GM12878 (cell line): ENCODE measurements at regions not wholly inside any gene's neighbourhood (a gene's known extent, or its start where the extent isn't known, plus 50 kb on each side); places are given as distances from the start of the nearest gene placed in this dataset.

ENCODE experiments used
- ATAC-seq: fragments of 200-7000 bp; cut with Tn5 transposase; 3 replicates; pipeline ENCODE4 v1.9.1; 2020; ENCODE audit warnings: mild to moderate bottlenecking, moderate library complexity
- BruUV-seq: library from RNA; stranded (reverse); fragments of 400-500 nt; replicated peaks from 2 replicates; lab custom pipeline; 2021; lab: Mats Ljungman, UMichigan
- CTCF ChIA-PET: fragments of 300-600 bp; sonication (Branson Sonifier 250); formaldehyde crosslinking; extraction: SDS; loops from one replicate; lab custom pipeline; 2021; ENCODE audit warnings: inconsistent platforms; lab: Yijun Ruan, JAX
- POLR2A ChIA-PET: fragments of 350-600 bp; formaldehyde crosslinking; extraction: SDS; loops from one replicate; lab custom pipeline; 2021; ENCODE audit warnings: inconsistent platforms; lab: Charles Lee
- RAD21 ChIA-PET: fragments of 300-600 bp; sonication (Branson Sonifier 250); formaldehyde crosslinking; loops from one replicate; lab custom pipeline; 2023; ENCODE audit warnings: antibody characterized with exemption; ENCODE audit not compliant: unreplicated experiment; lab: Charles Lee
- SMC1A ChIA-PET: fragments of 300-600 bp; sonication (Branson Sonifier 250); formaldehyde crosslinking; loops from one replicate; lab custom pipeline; 2023; ENCODE audit not compliant: unreplicated experiment, uncharacterized antibody; lab: Charles Lee
- DNase-seq: peaks from one replicate; pipeline ENCODE4 v3.0.0-alpha.2; 2011; ENCODE audit warnings: low read depth, low spot score
- FAIRE-seq: peaks from 3 replicates; lab custom pipeline; 2011; peaks lifted over from hg19 to GRCh38; lab: Jason Lieb, UNC
- H2AFZ ChIP-seq: 2 replicates; pipeline ENCODE4 v1.6.0; 2011; ENCODE audit warnings: low read depth, low read length, control low read depth; ENCODE audit not compliant: control insufficient read depth
- H3K27ac ChIP-seq: 2 replicates; pipeline ENCODE4 v1.5.1; 2011; ENCODE audit warnings: control low read depth; ENCODE audit not compliant: control insufficient read depth, insufficient read depth
- H3K27me3 ChIP-seq, 2 experiments: replicated peaks in 1 of 2; 2 replicates each; pipeline versions ENCODE4 v1.6.0 to v1.6.1; 2011; ENCODE audit warnings: low read length in 1 of 2; ENCODE audit not compliant: control insufficient read depth in 2 of 2, insufficient read depth in 2 of 2
- H3K36me3 ChIP-seq, 2 experiments: 2 replicates each; pipeline ENCODE4 v1.5.1; 2011; ENCODE audit warnings: low read length in 1 of 2; ENCODE audit not compliant: control insufficient read depth in 2 of 2, insufficient read depth in 2 of 2
- H3K4me1 ChIP-seq: 2 replicates; pipeline ENCODE4 v1.6.1; 2011; ENCODE audit warnings: mild to moderate bottlenecking, low read length, moderate library complexity, mixed read lengths; ENCODE audit not compliant: control insufficient read depth, insufficient read depth
- H3K4me2 ChIP-seq: 2 replicates; pipeline ENCODE4 v1.6.0; 2011; ENCODE audit warnings: control low read depth; ENCODE audit not compliant: control insufficient read depth, insufficient read depth
- H3K4me3 ChIP-seq: fragments of 200-600 bp; sonication (generic); 2 replicates; pipeline ENCODE4 v1.5.1; 2016
- H3K79me2 ChIP-seq: 2 replicates; pipeline ENCODE4 v1.6.0; 2011; ENCODE audit warnings: low read length; ENCODE audit not compliant: control insufficient read depth, insufficient read depth
- H3K9ac ChIP-seq: 2 replicates; pipeline ENCODE4 v1.8.0; 2011; ENCODE audit warnings: low read length, control low read depth, mixed read lengths; ENCODE audit not compliant: control insufficient read depth, insufficient read depth
- H3K9me3 ChIP-seq: replicated peaks from 3 replicates; pipeline ENCODE4 v1.5.1; 2011; ENCODE audit warnings: mild to moderate bottlenecking, low read length; ENCODE audit not compliant: control insufficient read depth, insufficient read depth
- H4K20me1 ChIP-seq: 2 replicates; pipeline ENCODE4 v1.6.0; 2011; ENCODE audit not compliant: control insufficient read depth, insufficient read depth
- CTCF ChIP-seq, 3 experiments: IDR thresholded peaks in 2 of 3; conservative IDR thresholded peaks in 1 of 3; 2 replicates each; pipeline ENCODE4 v1.5.1; 2011; ENCODE audit warnings: low read depth in 3 of 3, low read length in 3 of 3, mild to moderate bottlenecking in 3 of 3, control low read depth in 2 of 3, moderate library complexity in 2 of 3, inconsistent platforms in 1 of 3, mixed read lengths in 1 of 3; ENCODE audit not compliant: control insufficient read depth in 2 of 3, insufficient read depth in 1 of 3; ENCODE audit errors: extremely low read depth in 1 of 3
- ESRRA ChIP-seq: IDR thresholded peaks from 2 replicates; pipeline ENCODE4 v1.6.1; 2012; ENCODE audit warnings: mild to moderate bottlenecking, low read length, improper control_type of control experiment
- FOXK2 ChIP-seq: fragments of 450-650 bp; IDR thresholded peaks from 2 replicates; pipeline ENCODE4 v1.6.1; 2017; ENCODE audit warnings: mild to moderate bottlenecking, moderate library complexity
- FOXM1 ChIP-seq: IDR thresholded peaks from 2 replicates; pipeline ENCODE4 v1.6.1; 2012; ENCODE audit warnings: low read depth, mild to moderate bottlenecking, inconsistent platforms, low read length, moderate library complexity
- NBN ChIP-seq: fragments of 450-650 bp; IDR thresholded peaks from 2 replicates; pipeline ENCODE4 v1.6.1; 2016
- NRF1 ChIP-seq: conservative IDR thresholded peaks from 2 replicates; pipeline ENCODE4 v1.6.1; 2011; ENCODE audit warnings: mild to moderate bottlenecking, low read depth, low read length, improper control_type of control experiment
- WGBS: methylation state at CpG from one replicate; pipeline ENCODE4 v1.1.6; 2016; ENCODE audit warnings: low lambda C conversion rate; ENCODE audit not compliant: insufficient replicate concordance, insufficient coverage; ENCODE audit errors: missing lambda C conversion rate; 5-methylcytosine and 5-hydroxymethylcytosine counted together
- in situ Hi-C: fragments of 300-500 bp; cut with MboI; formaldehyde crosslinking; loops from 9 replicates; pipeline ENCODE4 v1.14.3; 2018; ENCODE audit warnings: mixed read lengths
- intact Hi-C: fragments of 100-400 bp; cut with micrococcal nuclease; formaldehyde crosslinking; loops from one replicate; pipeline ENCODE4 v1.14.2; 2022; ENCODE audit not compliant: unreplicated experiment

- RAD21 ChIA-PET: no interaction called here
- CTCF ChIA-PET: interaction anchor here (0.6 to 0.7 kb wide), 2 partner anchors 10 to 1207 kb away, joined by 3 read pairs; no protein-coding TSS in a partner anchor
- Histone ChIP-seq H4K20me1 (no peaks in the 10 kb centered on the region), H3K27ac (no peak overlapping the region), H2AFZ (no peak overlapping the region), H3K4me2 (no peak overlapping the region), H3K9ac (no peak overlapping the region), H3K36me3 (no peaks in the 10 kb centered on the region), H3K27me3 (no peaks in the 10 kb centered on the region), H3K4me3 (no peak overlapping the region), H3K79me2 (no peaks in the 10 kb centered on the region), H3K4me1 (no peaks in the 10 kb centered on the region), H3K9me3 (no peaks in the 10 kb centered on the region)
- POLR2A ChIA-PET: no interaction called here
- SMC1A ChIA-PET: no interaction called here
- no TSS peak for BruUV-seq
- no peak for DNase-seq
- intact Hi-C loops (no loop called here), in situ Hi-C loops (no loop called here)
- ATAC-seq: no peak
- 0% methylated on average over 4 of the region's 4 CpGs for WGBS
- no peak for FAIRE-seq
- TF ChIP-seq FOXM1: no peak
- TF ChIP-seq CTCF (IDR thresholded peaks at IDR 0.05 in 2 of 3, conservative IDR thresholded peaks at IDR 0.05 in 1 of 3; ENCODE audit: control insufficient read depth in 2 of 3, extremely low read depth in 1 of 3, insufficient read depth in 1 of 3, low read depth in 3 of 3, low read length in 3 of 3): no peak
- TF ChIP-seq NBN: no peak
- TF ChIP-seq ESRRA: no peak
- TF ChIP-seq NRF1: no peak
- TF ChIP-seq FOXK2: no peak
Observed at GRCh38 chr17:52986056-52986662, 827.6 kb upstream of the CA10 start.
